ENCODE measurements at regions not wholly inside any gene's neighbourhood (a gene's known extent, or its start where the extent isn't known, plus 50 kb on each side); places are given as distances from the start of the nearest gene placed in this dataset.

- CTCF ChIA-PET: no interaction called here
- intact Hi-C loops (cut with micrococcal nuclease; ENCODE audit: unreplicated experiment): no loop called here
- no peaks in the 10 kb centered on the region for H3K4me1 ChIP-seq (ENCODE audit: insufficient read depth, low read length, poor library complexity, severe bottlenecking)
- POLR2A ChIA-PET (ENCODE audit: low non-redundant PET): no interaction called here
- TF ChIP-seq CTCF (conservative IDR thresholded peaks at IDR 0.05; ENCODE audit: low read depth, low read length): no peak
- no peak for TF ChIP-seq EZH2 (IDR thresholded peaks at IDR 0.05; ENCODE audit: borderline replicate concordance, low read depth, low read length, poor library complexity, severe bottlenecking)
- H3K27me3 ChIP-seq (replicated peaks; ENCODE audit: insufficient read depth, low read depth, low read length, poor library complexity): no peaks in the 10 kb centered on the region
- H3K4me3 ChIP-seq (ENCODE audit: low read depth, low read length, poor library complexity, severe bottlenecking): no peak overlapping the region
- H3K9me3 ChIP-seq (ENCODE audit: low read depth, low read length, poor library complexity, severe bottlenecking): no peaks in the 10 kb centered on the region
- no TSS peak for BruUV-seq (replicated peaks)
- no peak overlapping the region for H3K27ac ChIP-seq (ENCODE audit: low read depth, low read length, poor library complexity, severe bottlenecking)
- no peaks in the 10 kb centered on the region for H3K36me3 ChIP-seq (ENCODE audit: insufficient read depth, low read length, poor library complexity, severe bottlenecking)
- no peak for DNase-seq (ENCODE audit: low spot score)
Measured at GRCh38 chr17:83160443-83161297, 81.3 kb downstream of the METRNL start.

GRCh38 chr17:83161298-83162034 is 82.1 kb downstream of the METRNL start:
- TF ChIP-seq EZH2 (IDR thresholded peaks at IDR 0.05; ENCODE audit: borderline replicate concordance, low read depth, low read length, poor library complexity, severe bottlenecking) (no peak), CTCF (conservative IDR thresholded peaks at IDR 0.05; ENCODE audit: low read depth, low read length) (no peak)
- DNase-seq (ENCODE audit: low spot score): no peak
- CTCF ChIA-PET: no interaction called here

GRCh38 chr17:83162035-83162745 is 82.8 kb downstream of the METRNL start:
- no peaks in the 10 kb centered on the region for H3K36me3 ChIP-seq (ENCODE audit: insufficient read depth, low read length, poor library complexity, severe bottlenecking)
- no peaks in the 10 kb centered on the region for H3K9me3 ChIP-seq (ENCODE audit: low read depth, low read length, poor library complexity, severe bottlenecking)
- no TSS peak for BruUV-seq (replicated peaks)
- no peak for TF ChIP-seq EZH2 (IDR thresholded peaks at IDR 0.05; ENCODE audit: borderline replicate concordance, low read depth, low read length, poor library complexity, severe bottlenecking)
- TF ChIP-seq CTCF (conservative IDR thresholded peaks at IDR 0.05; ENCODE audit: low read depth, low read length): no peak
- H3K4me1 ChIP-seq (ENCODE audit: insufficient read depth, low read length, poor library complexity, severe bottlenecking): no peaks in the 10 kb centered on the region
- H3K27ac ChIP-seq (ENCODE audit: low read depth, low read length, poor library complexity, severe bottlenecking): no peak overlapping the region
- DNase-seq (ENCODE audit: low spot score): no peak
- no peak overlapping the region for H3K4me3 ChIP-seq (ENCODE audit: low read depth, low read length, poor library complexity, severe bottlenecking)
- POLR2A ChIA-PET (ENCODE audit: low non-redundant PET): no interaction called here
- no peaks in the 10 kb centered on the region for H3K27me3 ChIP-seq (replicated peaks; ENCODE audit: insufficient read depth, low read depth, low read length, poor library complexity)
- intact Hi-C loops (cut with micrococcal nuclease; ENCODE audit: unreplicated experiment): no loop called here
- CTCF ChIA-PET: no interaction called here

More at GRCh38 chr17:83161298-83162034, 82.1 kb downstream of the METRNL start:
- intact Hi-C loops (cut with micrococcal nuclease; ENCODE audit: unreplicated experiment): no loop called here
- no peaks in the 10 kb centered on the region for H3K9me3 ChIP-seq (ENCODE audit: low read depth, low read length, poor library complexity, severe bottlenecking)
- H3K27me3 ChIP-seq (replicated peaks; ENCODE audit: insufficient read depth, low read depth, low read length, poor library complexity): no peaks in the 10 kb centered on the region
- no peaks in the 10 kb centered on the region for H3K4me1 ChIP-seq (ENCODE audit: insufficient read depth, low read length, poor library complexity, severe bottlenecking)
- POLR2A ChIA-PET (ENCODE audit: low non-redundant PET): no interaction called here
- H3K4me3 ChIP-seq (ENCODE audit: low read depth, low read length, poor library complexity, severe bottlenecking): no peak overlapping the region
- no peaks in the 10 kb centered on the region for H3K36me3 ChIP-seq (ENCODE audit: insufficient read depth, low read length, poor library complexity, severe bottlenecking)
- BruUV-seq (replicated peaks): no TSS peak
- no peak overlapping the region for H3K27ac ChIP-seq (ENCODE audit: low read depth, low read length, poor library complexity, severe bottlenecking)

Data from A673 (cell line).